Nephron progenitor cell (in vitro differentiated cells): ENCODE measurements at regions not wholly inside any gene's neighbourhood (a gene's known extent, or its start where the extent isn't known, plus 50 kb on each side); places are given as distances from the start of the nearest gene placed in this dataset.

Source experiments
- DNase-seq: peaks from one replicate; pipeline ENCODE4 v3.0.0; 2021
- H3K27ac Mint-ChIP-seq: 2 replicates; pipeline ENCODE4 v1.8.0; 2021; ENCODE audit warnings: mild to moderate bottlenecking, moderate library complexity, mixed read lengths
- H3K27me3 Mint-ChIP-seq: 2 replicates; pipeline ENCODE4 v1.8.0; 2021; ENCODE audit warnings: mild to moderate bottlenecking, low read depth, mixed read lengths; ENCODE audit not compliant: poor library complexity
- H3K36me3 Mint-ChIP-seq: 2 replicates; pipeline ENCODE4 v1.8.0; 2021; ENCODE audit warnings: low read depth, mixed read lengths
- H3K4me1 Mint-ChIP-seq: 2 replicates; pipeline ENCODE4 v1.8.0; 2021; ENCODE audit warnings: mixed read lengths
- H3K4me3 Mint-ChIP-seq: 2 replicates; pipeline ENCODE4 v1.8.0; 2021; ENCODE audit warnings: mild to moderate bottlenecking, moderate library complexity, mixed read lengths
- H3K9me3 Mint-ChIP-seq: 2 replicates; pipeline ENCODE4 v1.8.0; 2021; ENCODE audit warnings: mild to moderate bottlenecking, moderate library complexity, mixed read lengths
- CTCF ChIP-seq: fragments of 200-600 bp; sonication (generic); IDR thresholded peaks from 2 replicates; pipeline ENCODE4 v1.5.0; 2021; ENCODE audit warnings: antibody characterized with exemption

GRCh38 chr18:68267583-68267982, 447.3 kb downstream of the TMX3 start:
- TF ChIP-seq CTCF: no peak
- no peaks in the 10 kb centered on the region for H3K27me3 Mint-ChIP-seq
- H3K4me1 Mint-ChIP-seq: peaks cover 5% of the 10 kb centered on the region
- DNase-seq: no peak
- no peaks in the 10 kb centered on the region for H3K9me3 Mint-ChIP-seq
- no peaks in the 10 kb centered on the region for H3K36me3 Mint-ChIP-seq
- H3K4me3 Mint-ChIP-seq: no peak overlapping the region
- H3K27ac Mint-ChIP-seq: no peak overlapping the region

GRCh38 chr18:68263481-68263880, 451.4 kb downstream of the TMX3 start:
- Mint-ChIP-seq H3K27me3 (no peaks in the 10 kb centered on the region), H3K36me3 (no peaks in the 10 kb centered on the region), H3K9me3 (no peaks in the 10 kb centered on the region), H3K4me3 (no peak overlapping the region), H3K4me1 (peaks cover 5% of the 10 kb centered on the region), H3K27ac (no peak overlapping the region)
- no peak for TF ChIP-seq CTCF
- DNase-seq: no peak

- no peak overlapping the region for H3K4me3 Mint-ChIP-seq
- TF ChIP-seq CTCF: no peak
- peaks cover 5% of the 10 kb centered on the region for H3K4me1 Mint-ChIP-seq
- no peaks in the 10 kb centered on the region for H3K27me3 Mint-ChIP-seq
- no peak for DNase-seq
- H3K27ac Mint-ChIP-seq: no peak overlapping the region
- no peaks in the 10 kb centered on the region for H3K36me3 Mint-ChIP-seq
- H3K9me3 Mint-ChIP-seq: no peaks in the 10 kb centered on the region
Observed at GRCh38 chr18:68262690-68263294, 452.1 kb downstream of the TMX3 start.

- H3K4me1 Mint-ChIP-seq: no peaks in the 10 kb centered on the region
- H3K36me3 Mint-ChIP-seq: no peaks in the 10 kb centered on the region
- H3K27me3 Mint-ChIP-seq: no peaks in the 10 kb centered on the region
Observed at GRCh38 chr18:68256418-68257067, 458.4 kb downstream of the TMX3 start.

GRCh38 chr18:68244786-68245185, 470.1 kb downstream of the TMX3 start:
- no peaks in the 10 kb centered on the region for H3K4me1 Mint-ChIP-seq
- no peak for TF ChIP-seq CTCF
- H3K4me3 Mint-ChIP-seq: no peak overlapping the region
- H3K27me3 Mint-ChIP-seq: no peaks in the 10 kb centered on the region
- H3K9me3 Mint-ChIP-seq: peaks cover 8% of the 10 kb centered on the region
- DNase-seq: no peak
- no peaks in the 10 kb centered on the region for H3K36me3 Mint-ChIP-seq
- H3K27ac Mint-ChIP-seq: no peak overlapping the region

More at GRCh38 chr18:68256418-68257067, 458.4 kb downstream of the TMX3 start:
- no peak overlapping the region for H3K27ac Mint-ChIP-seq
- no peak overlapping the region for H3K4me3 Mint-ChIP-seq
- no peak for TF ChIP-seq CTCF
- peaks cover under 1% of the 10 kb centered on the region for H3K9me3 Mint-ChIP-seq
- DNase-seq: no peak

- no peak for TF ChIP-seq CTCF
- Mint-ChIP-seq H3K27me3 (no peaks in the 10 kb centered on the region), H3K4me3 (no peak overlapping the region), H3K27ac (no peak overlapping the region), H3K36me3 (no peaks in the 10 kb centered on the region), H3K4me1 (no peaks in the 10 kb centered on the region), H3K9me3 (no peaks in the 10 kb centered on the region)
- DNase-seq: no peak
Observed at GRCh38 chr18:68241881-68242280, 473.0 kb downstream of the TMX3 start.
